VCaP (cell line): ENCODE measurements at regions not wholly inside any gene's neighbourhood (a gene's known extent, or its start where the extent isn't known, plus 50 kb on each side); places are given as distances from the start of the nearest gene placed in this dataset.
"Not testable (repeated sequence)": the region's sequence is repeated elsewhere in the genome, so short reads cannot be mapped to it uniquely, and the experiment has no call there.

ENCODE experiments used
- H3K27ac ChIP-seq: fragments of 450-650 bp; 2 replicates; pipeline ENCODE4 v1.5.1; 2017
- CTCF ChIP-seq: fragments of 450-650 bp; conservative IDR thresholded peaks from 2 replicates; pipeline ENCODE4 v1.5.1; 2017; ENCODE audit warnings: mild to moderate bottlenecking, moderate library complexity

DNA sequence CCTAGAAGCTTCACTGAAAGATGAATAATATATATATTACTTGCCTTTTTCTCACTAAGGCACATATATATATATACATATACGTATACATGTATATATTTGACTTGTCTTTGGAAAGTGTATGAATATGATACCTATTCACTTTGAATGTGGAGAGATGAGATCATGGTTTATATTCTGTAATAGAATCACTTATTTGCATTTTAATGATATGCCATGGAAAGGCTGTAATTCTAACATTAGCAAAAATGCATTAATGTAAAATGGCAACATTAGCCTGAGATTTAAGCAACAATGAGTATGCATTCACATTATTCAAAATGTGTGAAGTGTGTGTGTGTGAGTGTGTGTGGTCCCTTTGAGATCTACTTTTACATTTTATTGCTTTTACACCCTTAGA lies 54.5 kb upstream of the PRKD1 start:
- no peak overlapping the region for H3K27ac ChIP-seq
- no peak for TF ChIP-seq CTCF

DNA sequence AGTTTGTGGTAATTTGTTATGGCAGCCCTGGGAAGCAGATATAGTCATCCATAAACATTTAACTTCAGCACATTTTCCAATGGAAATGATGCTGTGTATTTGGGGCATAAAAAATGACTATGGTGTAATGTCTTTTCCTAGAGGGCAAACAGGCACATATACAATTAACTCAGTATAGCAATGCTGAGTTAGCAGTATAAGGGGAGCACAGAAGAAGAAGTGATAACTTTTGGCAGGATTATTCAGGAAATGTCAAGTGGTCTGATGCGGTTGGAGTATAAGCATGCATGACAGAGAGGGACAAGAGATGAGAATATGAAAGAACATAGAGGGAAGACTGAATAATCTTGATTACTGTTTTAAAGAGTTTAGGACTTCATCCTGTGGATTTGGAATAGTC lies 55.3 kb upstream of the PRKD1 start:
- no peak overlapping the region for H3K27ac ChIP-seq

DNA sequence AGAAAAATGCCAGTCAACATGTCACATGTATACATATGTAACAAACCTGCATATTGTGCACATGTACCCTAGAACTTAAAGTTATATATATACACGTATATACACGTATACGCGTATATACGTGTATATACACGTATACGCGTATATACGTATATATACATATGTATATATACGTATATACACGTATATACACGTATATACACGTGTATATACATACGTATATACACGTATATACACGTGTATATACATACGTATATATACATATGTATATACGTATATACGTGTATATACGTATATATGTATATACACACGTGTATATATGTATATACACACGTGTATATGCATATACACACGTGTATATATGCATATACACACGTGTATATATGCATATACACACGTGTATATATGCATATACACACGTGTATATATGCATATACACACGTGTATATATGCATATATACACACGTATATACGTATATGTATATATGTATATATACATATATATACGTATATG lies 62.8 kb upstream of the PRKD1 start:
- H3K27ac ChIP-seq, result not testable (repeated sequence)

More for the DNA sequence above, 55.3 kb upstream of the PRKD1 start:
- TF ChIP-seq CTCF, result no peak

- H3K27ac ChIP-seq, result no peak overlapping the region
Measured at GRCh38 chr14:29990993-29991392, 63.3 kb upstream of the PRKD1 start.

GRCh38 chr14:29993143-29993542 lies 65.5 kb upstream of the PRKD1 start:
- no peak for TF ChIP-seq CTCF

More at GRCh38 chr14:29990993-29991392, 63.3 kb upstream of the PRKD1 start:
- no peak for TF ChIP-seq CTCF

GRCh38 chr14:29999013-29999539 lies 71.4 kb upstream of the PRKD1 start:
- H3K27ac ChIP-seq, result no peak overlapping the region
- TF ChIP-seq CTCF, result no peak

More at GRCh38 chr14:29993143-29993542, 65.5 kb upstream of the PRKD1 start:
- no peak overlapping the region for H3K27ac ChIP-seq

DNA sequence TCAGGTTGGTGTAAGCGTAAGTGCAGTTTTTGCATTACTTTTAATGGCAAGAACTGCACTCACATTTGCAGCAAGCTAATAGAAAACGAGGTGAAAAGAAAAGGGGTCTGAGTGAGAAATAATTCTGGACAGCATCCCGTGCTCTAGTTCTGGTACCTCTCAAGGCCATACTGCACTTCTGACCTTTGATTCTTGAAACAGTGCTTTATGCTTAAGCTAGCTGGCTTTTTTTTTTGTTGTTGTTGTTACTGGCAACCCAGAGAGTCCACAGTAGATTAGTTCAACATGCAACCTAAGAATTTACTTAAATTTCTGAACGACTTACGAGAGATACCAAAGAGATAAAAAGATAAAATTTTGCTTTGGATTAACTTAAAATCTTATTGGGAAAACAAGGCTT lies 75.2 kb upstream of the PRKD1 start:
- H3K27ac ChIP-seq, result peak overlapping the region; percentile 33; the same call in 1 of the 2 replicates
- TF ChIP-seq CTCF, result no peak

GRCh38 chr14:30005114-30005808 lies 77.6 kb upstream of the PRKD1 start:
- TF ChIP-seq CTCF, result peak; percentile 82
- no peak overlapping the region for H3K27ac ChIP-seq
